ENCODE measurements at regions not wholly inside any gene's neighbourhood (a gene's known extent, or its start where the extent isn't known, plus 50 kb on each side); places are given as distances from the start of the nearest gene placed in this dataset.
"Not testable (repeated sequence)": the region's sequence is repeated elsewhere in the genome, so short reads cannot be mapped to it uniquely, and the experiment has no call there.

- no peak overlapping the region for H3K4me3 ChIP-seq (ENCODE audit: insufficient read depth, low read depth, low read length)
- no peak overlapping the region for H3K4me2 ChIP-seq (ENCODE audit: low read length)
- H3K36me3 Mint-ChIP-seq (ENCODE audit: low read depth, unreplicated experiment), result no peaks in the 10 kb centered on the region
- no peaks in the 10 kb centered on the region for H3K27me3 ChIP-seq (ENCODE audit: insufficient read depth, low read length)
- DNase-seq (ENCODE audit: low read depth), result no peak
- no peaks in the 10 kb centered on the region for H3K27me3 Mint-ChIP-seq (ENCODE audit: low read depth, unreplicated experiment)
- H2AFZ ChIP-seq (ENCODE audit: low read depth, low read length), result no peak overlapping the region
- no peak overlapping the region for H3K9ac ChIP-seq (ENCODE audit: low read length)
- no peaks in the 10 kb centered on the region for H3K79me2 ChIP-seq (ENCODE audit: insufficient read depth, low read length)
- no peaks in the 10 kb centered on the region for H3K4me1 Mint-ChIP-seq (ENCODE audit: low read depth, unreplicated experiment)
- no peaks in the 10 kb centered on the region for H3K4me1 ChIP-seq (ENCODE audit: insufficient read depth, low read length)
- no peak for TF ChIP-seq EZH2 (IDR thresholded peaks at IDR 0.05; ENCODE audit: insufficient read depth, low read length)
- H4K20me1 ChIP-seq (ENCODE audit: insufficient read depth, low read length), result no peaks in the 10 kb centered on the region
- H3K9me3 ChIP-seq (ENCODE audit: insufficient read depth, low read depth, low read length), result no peaks in the 10 kb centered on the region
- H3K9me3 Mint-ChIP-seq (ENCODE audit: unreplicated experiment), result peaks cover 3% of the 10 kb centered on the region
- H3K4me3 Mint-ChIP-seq (ENCODE audit: unreplicated experiment), result no peak overlapping the region
- no peak for FAIRE-seq
- H3K27ac Mint-ChIP-seq (ENCODE audit: unreplicated experiment), result no peak overlapping the region
- H3K27ac ChIP-seq (ENCODE audit: low read depth, low read length), result no peak overlapping the region
- H3K36me3 ChIP-seq (ENCODE audit: insufficient read depth, low read length), result no peaks in the 10 kb centered on the region
These were observed 356.4 kb upstream of the ADAMTS5 start for GRCh38 chr21:27323331-27323730.

GRCh38 chr21:27321791-27322190, 354.9 kb upstream of the ADAMTS5 start:
- H3K4me1 ChIP-seq (ENCODE audit: insufficient read depth, low read length), result no peaks in the 10 kb centered on the region
- H3K79me2 ChIP-seq (ENCODE audit: insufficient read depth, low read length), result no peaks in the 10 kb centered on the region
- Mint-ChIP-seq H3K9me3 (ENCODE audit: unreplicated experiment) (peaks cover 7% of the 10 kb centered on the region), H3K36me3 (ENCODE audit: low read depth, unreplicated experiment) (no peaks in the 10 kb centered on the region), H3K4me3 (ENCODE audit: unreplicated experiment) (no peak overlapping the region), H3K27ac (ENCODE audit: unreplicated experiment) (no peak overlapping the region), H3K4me1 (ENCODE audit: low read depth, unreplicated experiment) (no peaks in the 10 kb centered on the region), H3K27me3 (ENCODE audit: low read depth, unreplicated experiment) (no peaks in the 10 kb centered on the region)
- H3K4me3 ChIP-seq (ENCODE audit: insufficient read depth, low read depth, low read length), result no peak overlapping the region
- no peak for DNase-seq (ENCODE audit: low read depth)
- no peak overlapping the region for H3K9ac ChIP-seq (ENCODE audit: low read length)
- no peak overlapping the region for H3K27ac ChIP-seq (ENCODE audit: low read depth, low read length)
- H2AFZ ChIP-seq (ENCODE audit: low read depth, low read length), result no peak overlapping the region
- no peak overlapping the region for H3K4me2 ChIP-seq (ENCODE audit: low read length)
- H4K20me1 ChIP-seq (ENCODE audit: insufficient read depth, low read length), result no peaks in the 10 kb centered on the region
- H3K9me3 ChIP-seq (ENCODE audit: insufficient read depth, low read depth, low read length), result no peaks in the 10 kb centered on the region
- H3K27me3 ChIP-seq (ENCODE audit: insufficient read depth, low read length), result no peaks in the 10 kb centered on the region
- no peaks in the 10 kb centered on the region for H3K36me3 ChIP-seq (ENCODE audit: insufficient read depth, low read length)
- FAIRE-seq, result no peak
- TF ChIP-seq EZH2 (IDR thresholded peaks at IDR 0.05; ENCODE audit: insufficient read depth, low read length) (no peak), CTCF (IDR thresholded peaks at IDR 0.05; ENCODE audit: insufficient read depth, low read depth, low read length) (no peak)

GRCh38 chr21:27320868-27321267, 354.0 kb upstream of the ADAMTS5 start:
- H3K9ac ChIP-seq (ENCODE audit: low read length), result no peak overlapping the region
- no peaks in the 10 kb centered on the region for H3K27me3 ChIP-seq (ENCODE audit: insufficient read depth, low read length)
- no peak overlapping the region for H3K4me2 ChIP-seq (ENCODE audit: low read length)
- no peaks in the 10 kb centered on the region for H3K36me3 ChIP-seq (ENCODE audit: insufficient read depth, low read length)
- no peaks in the 10 kb centered on the region for H4K20me1 ChIP-seq (ENCODE audit: insufficient read depth, low read length)
- peaks cover 7% of the 10 kb centered on the region for H3K9me3 Mint-ChIP-seq (ENCODE audit: unreplicated experiment)
- no peaks in the 10 kb centered on the region for H3K9me3 ChIP-seq (ENCODE audit: insufficient read depth, low read depth, low read length)
- H2AFZ ChIP-seq (ENCODE audit: low read depth, low read length), result no peak overlapping the region
- TF ChIP-seq CTCF (IDR thresholded peaks at IDR 0.05; ENCODE audit: insufficient read depth, low read depth, low read length), result no peak
- no peak for TF ChIP-seq EZH2 (IDR thresholded peaks at IDR 0.05; ENCODE audit: insufficient read depth, low read length)
- no peaks in the 10 kb centered on the region for H3K36me3 Mint-ChIP-seq (ENCODE audit: low read depth, unreplicated experiment)
- H3K4me3 Mint-ChIP-seq (ENCODE audit: unreplicated experiment), result no peak overlapping the region
- H3K27ac ChIP-seq (ENCODE audit: low read depth, low read length), result no peak overlapping the region
- no peaks in the 10 kb centered on the region for H3K27me3 Mint-ChIP-seq (ENCODE audit: low read depth, unreplicated experiment)
- no peaks in the 10 kb centered on the region for H3K4me1 Mint-ChIP-seq (ENCODE audit: low read depth, unreplicated experiment)
- no peak overlapping the region for H3K27ac Mint-ChIP-seq (ENCODE audit: unreplicated experiment)
- DNase-seq (ENCODE audit: low read depth) (no peak), FAIRE-seq (no peak)
- H3K4me3 ChIP-seq (ENCODE audit: insufficient read depth, low read depth, low read length), result no peak overlapping the region
- H3K79me2 ChIP-seq (ENCODE audit: insufficient read depth, low read length), result no peaks in the 10 kb centered on the region
- no peaks in the 10 kb centered on the region for H3K4me1 ChIP-seq (ENCODE audit: insufficient read depth, low read length)

- H3K4me3 Mint-ChIP-seq (ENCODE audit: unreplicated experiment); H3K4me2 ChIP-seq (ENCODE audit: low read length); H3K4me1 Mint-ChIP-seq (ENCODE audit: low read depth, unreplicated experiment); H3K27ac ChIP-seq (ENCODE audit: low read depth, low read length); H3K4me1 ChIP-seq (ENCODE audit: insufficient read depth, low read length); H2AFZ ChIP-seq (ENCODE audit: low read depth, low read length); H3K4me3 ChIP-seq (ENCODE audit: insufficient read depth, low read depth, low read length); H3K9ac ChIP-seq (ENCODE audit: low read length); H3K79me2 ChIP-seq (ENCODE audit: insufficient read depth, low read length); DNase-seq (ENCODE audit: low read depth); H3K27me3 ChIP-seq (ENCODE audit: insufficient read depth, low read length); FAIRE-seq; H3K36me3 ChIP-seq (ENCODE audit: insufficient read depth, low read length); H3K9me3 Mint-ChIP-seq (ENCODE audit: unreplicated experiment); H3K27ac Mint-ChIP-seq (ENCODE audit: unreplicated experiment); H4K20me1 ChIP-seq (ENCODE audit: insufficient read depth, low read length); H3K9me3 ChIP-seq (ENCODE audit: insufficient read depth, low read depth, low read length); H3K27me3 Mint-ChIP-seq (ENCODE audit: low read depth, unreplicated experiment); H3K36me3 Mint-ChIP-seq (ENCODE audit: low read depth, unreplicated experiment): not testable (repeated sequence)
These were observed 350.7 kb upstream of the ADAMTS5 start for GRCh38 chr21:27317601-27318000.
